Hepatocyte (in vitro differentiated cells): ENCODE measurements at regions not wholly inside any gene's neighbourhood (a gene's known extent, or its start where the extent isn't known, plus 50 kb on each side); places are given as distances from the start of the nearest gene placed in this dataset.

Experiments used
- EZH2 ChIP-seq: fragments of 200-600 bp; sonication (generic); IDR thresholded peaks from 2 replicates; pipeline ENCODE4 v1.6.1; 2016; ENCODE audit warnings: antibody characterized with exemption, mild to moderate bottlenecking, borderline replicate concordance
- EZH2phosphoT487 ChIP-seq: fragments of 200-600 bp; sonication (generic); IDR thresholded peaks from one replicate; pipeline ENCODE4 v1.6.1; 2018; ENCODE audit warnings: antibody characterized with exemption, mild to moderate bottlenecking, low read depth, moderate library complexity; ENCODE audit not compliant: unreplicated experiment, severe bottlenecking
- TF ChIP-seq, protein P1 (sequence below): fragments of 200-600 bp; sonication (generic); IDR thresholded peaks from 2 replicates; pipeline ENCODE4 v1.5.1; 2016; ENCODE audit warnings: antibody characterized with exemption, mild to moderate bottlenecking; ENCODE audit not compliant: poor library complexity

- TF ChIP-seq, protein P1, sequence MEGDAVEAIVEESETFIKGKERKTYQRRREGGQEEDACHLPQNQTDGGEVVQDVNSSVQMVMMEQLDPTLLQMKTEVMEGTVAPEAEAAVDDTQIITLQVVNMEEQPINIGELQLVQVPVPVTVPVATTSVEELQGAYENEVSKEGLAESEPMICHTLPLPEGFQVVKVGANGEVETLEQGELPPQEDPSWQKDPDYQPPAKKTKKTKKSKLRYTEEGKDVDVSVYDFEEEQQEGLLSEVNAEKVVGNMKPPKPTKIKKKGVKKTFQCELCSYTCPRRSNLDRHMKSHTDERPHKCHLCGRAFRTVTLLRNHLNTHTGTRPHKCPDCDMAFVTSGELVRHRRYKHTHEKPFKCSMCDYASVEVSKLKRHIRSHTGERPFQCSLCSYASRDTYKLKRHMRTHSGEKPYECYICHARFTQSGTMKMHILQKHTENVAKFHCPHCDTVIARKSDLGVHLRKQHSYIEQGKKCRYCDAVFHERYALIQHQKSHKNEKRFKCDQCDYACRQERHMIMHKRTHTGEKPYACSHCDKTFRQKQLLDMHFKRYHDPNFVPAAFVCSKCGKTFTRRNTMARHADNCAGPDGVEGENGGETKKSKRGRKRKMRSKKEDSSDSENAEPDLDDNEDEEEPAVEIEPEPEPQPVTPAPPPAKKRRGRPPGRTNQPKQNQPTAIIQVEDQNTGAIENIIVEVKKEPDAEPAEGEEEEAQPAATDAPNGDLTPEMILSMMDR = no peak
- TF ChIP-seq EZH2 (no peak), EZH2phosphoT487 (no peak)
These were observed 329.2 kb upstream of the HAND2 start for GRCh38 chr4:173859091-173859713.
